Adrenal gland (tissue), 9 donors: ENCODE measurements at regions not wholly inside any gene's neighbourhood (a gene's known extent, or its start where the extent isn't known, plus 50 kb on each side); places are given as distances from the start of the nearest gene placed in this dataset.
A peak's percentile ranks its signal among the peaks of the same experiment; 100 is the strongest.

ENCODE experiments used
- DNase-seq, 7 donors: peaks; one replicate each; pipeline ENCODE4 v3.0.0-alpha.2; 2019 to 2020
- H3K27ac ChIP-seq, 5 donors: fragments of 200-600 bp; sonication (generic) in 4 of 5; 1 replicate in 3 of 5; 2 replicates in 2 of 5; pipeline versions ENCODE4 v1.5.1 to v1.8.0; 2016 to 2020; ENCODE audit warnings: mild to moderate bottlenecking in 1 of 5
- H3K27me3 ChIP-seq: fragments of 200-600 bp; 2 replicates; pipeline ENCODE4 v1.8.0; 2021
- H3K36me3 ChIP-seq, 2 donors: fragments of 200-600 bp; replicated peaks in 1 of 2; 1 replicate in 1 of 2; 2 replicates in 1 of 2; pipeline versions ENCODE4 v1.5.1 to v1.8.0; 2018 to 2022
- H3K4me1 ChIP-seq, 2 donors: fragments of 200-600 bp; replicated peaks in 1 of 2; 1 replicate in 1 of 2; 2 replicates in 1 of 2; pipeline versions ENCODE4 v1.5.1 to v1.8.0; 2018 to 2021
- H3K4me3 ChIP-seq, 4 donors: fragments of 200-600 bp; sonication (generic) in 3 of 4; one replicate each; pipeline ENCODE4 v1.5.1; 2016 to 2018
- H3K9me3 ChIP-seq, 3 donors: fragments of 200-600 bp; sonication (generic) in 1 of 3; replicated peaks in 1 of 3; 1 replicate in 2 of 3; 2 replicates in 1 of 3; pipeline versions ENCODE4 v1.5.1 to v1.8.0; 2016 to 2021
- POLR2A ChIP-seq, 2 donors: fragments of 450-650 bp; IDR thresholded peaks; one replicate each; pipeline ENCODE4 v1.6.1; 2017; ENCODE audit warnings: antibody characterized with exemption in 2 of 2, mild to moderate bottlenecking in 2 of 2, moderate library complexity in 1 of 2
- WGBS, 4 donors: extraction: QIAGEN DNeasy Blood & Tissue Kit in 2 of 4; methylation state at CpG; one replicate each; pipeline versions ENCODE4 v1.1.5 to v1.1.7; 2013 to 2017; 5-methylcytosine and 5-hydroxymethylcytosine counted together
- intact Hi-C, 2 donors: fragments of 100-400 bp; cut with DNase I; formaldehyde crosslinking; loops; one replicate each; pipeline versions ENCODE4 v1.14.1 to v1.15.0; 2022 to 2023
- TF ChIP-seq, protein P1 (sequence below), 6 experiments: fragments of 450-650 bp in 4 of 6; fragments of 200-600 bp in 2 of 6; sonication (generic) in 1 of 6; IDR thresholded peaks; 1 replicate in 5 of 6; 2 replicates in 1 of 6; pipeline versions ENCODE4 v1.5.1 to v1.8.0; 2016 to 2021; ENCODE audit warnings: antibody characterized with exemption in 6 of 6, mild to moderate bottlenecking in 2 of 6, moderate library complexity in 1 of 6
- donor health status: healthy with polysubstance abuse.
- donor health status: Bipolar disorder and iron deficiency.
- donor health status: DM: yes; HTN: yes; CAD: no.
- donor health status: DM: no; HTN: no; CAD: no.
- donor health status: DM: no; HTN: no; CAD: no.

- Histone ChIP-seq H3K9me3 (no peaks in the 10 kb centered on the region), H3K4me3 (no peak overlapping the region), H3K27ac (no peak overlapping the region), H3K36me3 (no peaks in the 10 kb centered on the region), H3K4me1 (no peaks in the 10 kb centered on the region), H3K27me3 (no peaks in the 10 kb centered on the region)
- WGBS, 4 donors = 89 to 95% (median 92%) methylated on average over 7 of the region's 7 CpGs
- intact Hi-C loops = no loop called here
- no peak for DNase-seq
- TF ChIP-seq, protein P1, sequence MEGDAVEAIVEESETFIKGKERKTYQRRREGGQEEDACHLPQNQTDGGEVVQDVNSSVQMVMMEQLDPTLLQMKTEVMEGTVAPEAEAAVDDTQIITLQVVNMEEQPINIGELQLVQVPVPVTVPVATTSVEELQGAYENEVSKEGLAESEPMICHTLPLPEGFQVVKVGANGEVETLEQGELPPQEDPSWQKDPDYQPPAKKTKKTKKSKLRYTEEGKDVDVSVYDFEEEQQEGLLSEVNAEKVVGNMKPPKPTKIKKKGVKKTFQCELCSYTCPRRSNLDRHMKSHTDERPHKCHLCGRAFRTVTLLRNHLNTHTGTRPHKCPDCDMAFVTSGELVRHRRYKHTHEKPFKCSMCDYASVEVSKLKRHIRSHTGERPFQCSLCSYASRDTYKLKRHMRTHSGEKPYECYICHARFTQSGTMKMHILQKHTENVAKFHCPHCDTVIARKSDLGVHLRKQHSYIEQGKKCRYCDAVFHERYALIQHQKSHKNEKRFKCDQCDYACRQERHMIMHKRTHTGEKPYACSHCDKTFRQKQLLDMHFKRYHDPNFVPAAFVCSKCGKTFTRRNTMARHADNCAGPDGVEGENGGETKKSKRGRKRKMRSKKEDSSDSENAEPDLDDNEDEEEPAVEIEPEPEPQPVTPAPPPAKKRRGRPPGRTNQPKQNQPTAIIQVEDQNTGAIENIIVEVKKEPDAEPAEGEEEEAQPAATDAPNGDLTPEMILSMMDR (IDR thresholded peaks at IDR 0.05) = no peak
- TF ChIP-seq POLR2A (IDR thresholded peaks at IDR 0.05) = no peak
Observed at GRCh38 chr2:237193436-237193835, 107.7 kb downstream of the COPS8 start.

- Histone ChIP-seq H3K4me3 (no peak overlapping the region), H3K27me3 (no peaks in the 10 kb centered on the region), H3K27ac (no peak overlapping the region), H3K36me3 (no peaks in the 10 kb centered on the region), H3K4me1 (peaks cover 0 to 4% of the 10 kb centered on the region in 2 donors), H3K9me3 (no peaks in the 10 kb centered on the region)
- peak in 1 of 7 donors; percentile 4 for DNase-seq
- intact Hi-C loops = no loop called here
- WGBS, 4 donors = 76 to 100% (median 83%) methylated on average over 1 to 5 of the region's 5 CpGs
- TF ChIP-seq, protein P1 (IDR thresholded peaks at IDR 0.05) = no peak
- no peak for TF ChIP-seq POLR2A (IDR thresholded peaks at IDR 0.05)
Observed at GRCh38 chr2:237194081-237194480, 108.4 kb downstream of the COPS8 start.

- peak in 1 of 7 donors; percentile 7 for DNase-seq
- Histone ChIP-seq H3K9me3 (no peaks in the 10 kb centered on the region), H3K27ac (no peak overlapping the region), H3K27me3 (no peaks in the 10 kb centered on the region), H3K4me1 (peaks cover 0 to 9% of the 10 kb centered on the region in 2 donors), H3K36me3 (no peaks in the 10 kb centered on the region), H3K4me3 (no peak overlapping the region)
- TF ChIP-seq, protein P1 (IDR thresholded peaks at IDR 0.05) = no peak
- no peak for TF ChIP-seq POLR2A (IDR thresholded peaks at IDR 0.05)
- intact Hi-C loops = no loop called here
- 92 to 95% (median 94%) methylated on average over 6 of the region's 6 CpGs for WGBS, 4 donors
Observed at GRCh38 chr2:237194906-237195305, 109.2 kb downstream of the COPS8 start.

GRCh38 chr2:237195396-237196120, 109.9 kb downstream of the COPS8 start:
- Histone ChIP-seq H3K4me1 (peaks cover 0 to 9% of the 10 kb centered on the region in 2 donors), H3K27me3 (no peaks in the 10 kb centered on the region), H3K27ac (no peak overlapping the region), H3K9me3 (no peaks in the 10 kb centered on the region), H3K4me3 (no peak overlapping the region), H3K36me3 (no peaks in the 10 kb centered on the region)
- TF ChIP-seq POLR2A (IDR thresholded peaks at IDR 0.05) = no peak
- TF ChIP-seq, protein P1 (IDR thresholded peaks at IDR 0.05) = no peak
- WGBS, 4 donors = 86 to 96% (median 91%) methylated on average over 8 to 10 of the region's 10 CpGs
- DNase-seq = peak in 1 of 7 donors; percentile 12
- intact Hi-C loops = no loop called here
